AG04450 (cell line): ENCODE measurements at regions not wholly inside any gene's neighbourhood (a gene's known extent, or its start where the extent isn't known, plus 50 kb on each side); places are given as distances from the start of the nearest gene placed in this dataset.

ENCODE experiments used
- CTCF ChIA-PET: fragments of 300-600, 350-600 bp; formaldehyde crosslinking; extraction: SDS; loops from one replicate; lab custom pipeline; 2022; ENCODE audit warnings: antibody characterized with exemption, inconsistent platforms; lab: Charles Lee
- POLR2A ChIA-PET: fragments of 350-600 bp; formaldehyde crosslinking; extraction: SDS; loops from one replicate; lab custom pipeline; 2021; ENCODE audit warnings: antibody characterized with exemption, inconsistent platforms; lab: Yijun Ruan, JAX
- DNase-seq: peaks from one replicate; pipeline ENCODE4 v3.0.0-alpha.2; 2011; ENCODE audit warnings: low read depth, low spot score
- H3K27ac ChIP-seq: one replicate; pipeline ENCODE4 v1.5.1; 2012; ENCODE audit warnings: low read depth, low read length, control low read depth
- H3K27me3 ChIP-seq: one replicate; pipeline ENCODE4 v1.6.0; 2012; ENCODE audit warnings: low read length; ENCODE audit not compliant: control insufficient read depth, insufficient read depth
- H3K4me3 ChIP-seq: 2 replicates; pipeline ENCODE4 v1.5.1; 2011; ENCODE audit warnings: mild to moderate bottlenecking, low read depth, low read length, control low read depth
- H3K9me3 ChIP-seq: 2 replicates; pipeline ENCODE4 v1.5.1; 2012; ENCODE audit warnings: low read length; ENCODE audit not compliant: control insufficient read depth, insufficient read depth
- CTCF ChIP-seq: IDR thresholded peaks from 2 replicates; pipeline ENCODE4 v1.5.1; 2011; ENCODE audit warnings: low read depth, low read length, control low read depth, inconsistent platforms

GRCh38 chr16:59758848-59759247, 1024.7 kb upstream of the GOT2 start:
- DNase-seq: no peak
- ChIA-PET POLR2A (no interaction called here), CTCF (no interaction called here)
- no peaks in the 10 kb centered on the region for H3K27me3 ChIP-seq
- no peak overlapping the region for H3K27ac ChIP-seq
- no peak overlapping the region for H3K4me3 ChIP-seq
- H3K9me3 ChIP-seq: no peaks in the 10 kb centered on the region
- TF ChIP-seq CTCF: no peak

- no peaks in the 10 kb centered on the region for H3K9me3 ChIP-seq
- no peak for DNase-seq
- CTCF ChIA-PET: no interaction called here
- POLR2A ChIA-PET: no interaction called here
- H3K27me3 ChIP-seq: no peaks in the 10 kb centered on the region
- H3K27ac ChIP-seq: no peak overlapping the region
- no peak overlapping the region for H3K4me3 ChIP-seq
- no peak for TF ChIP-seq CTCF
Observed at GRCh38 chr16:59754854-59755253, 1020.7 kb upstream of the GOT2 start.

DNA sequence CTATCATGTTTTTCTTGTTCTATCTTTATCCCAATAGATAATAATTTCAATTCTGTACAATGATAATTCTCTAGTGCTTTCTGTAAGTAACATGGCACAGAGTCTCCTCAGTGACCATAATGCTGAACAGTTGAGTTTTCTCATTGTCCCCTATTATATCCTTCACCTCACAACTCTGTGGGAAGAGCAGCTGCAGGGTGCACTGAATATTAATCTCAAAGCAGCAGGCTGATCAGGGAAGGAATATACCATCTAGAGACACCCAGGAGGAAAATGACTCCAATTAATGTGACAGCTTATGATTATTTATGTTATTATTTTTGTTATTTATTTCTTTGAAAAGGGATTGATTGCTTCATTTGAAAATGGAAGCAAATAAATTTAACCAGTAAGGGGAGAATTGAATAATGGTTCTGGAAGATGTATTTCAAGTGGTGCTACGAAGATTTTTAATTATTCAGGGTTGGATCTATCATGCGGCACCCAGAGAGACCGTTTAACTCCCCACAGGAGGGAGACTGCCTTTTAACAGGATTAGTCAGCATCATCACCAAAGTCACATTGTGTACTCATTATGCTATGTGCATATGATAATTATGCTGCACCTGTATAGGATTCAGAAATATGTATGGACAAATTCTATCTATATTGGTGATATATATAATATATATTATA, 1015.7 kb upstream of the GOT2 start:
- Histone ChIP-seq H3K27ac (no peak overlapping the region), H3K9me3 (no peaks in the 10 kb centered on the region), H3K4me3 (no peak overlapping the region), H3K27me3 (no peaks in the 10 kb centered on the region)
- TF ChIP-seq CTCF: no peak
- DNase-seq: no peak
- POLR2A ChIA-PET: no interaction called here
- CTCF ChIA-PET: no interaction called here

- Histone ChIP-seq H3K9me3 (no peaks in the 10 kb centered on the region), H3K27ac (no peak overlapping the region), H3K4me3 (no peak overlapping the region), H3K27me3 (no peaks in the 10 kb centered on the region)
- CTCF ChIA-PET: no interaction called here
- no peak for TF ChIP-seq CTCF
- POLR2A ChIA-PET: no interaction called here
- DNase-seq: no peak
Observed at GRCh38 chr16:59748531-59748930, 1014.4 kb upstream of the GOT2 start.

DNA sequence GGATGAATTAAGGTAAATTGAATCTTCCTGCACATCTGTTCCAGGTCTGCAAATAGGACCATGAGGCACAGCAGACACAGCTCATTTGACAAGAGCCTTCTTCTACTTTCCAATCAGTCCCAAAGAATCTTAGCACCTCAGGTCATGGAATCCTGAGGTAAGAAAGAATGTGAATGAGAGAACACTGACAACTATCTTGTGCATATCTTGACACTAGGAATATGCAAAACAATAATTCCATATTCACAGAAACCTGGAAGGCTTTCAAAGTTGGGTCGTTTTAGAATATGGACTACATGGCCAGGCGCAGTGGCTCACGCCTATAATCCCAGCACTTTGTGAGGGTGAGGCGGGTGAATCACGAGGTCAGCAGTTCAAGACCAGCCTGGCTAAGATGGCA, 1009.4 kb upstream of the GOT2 start:
- no peak overlapping the region for H3K4me3 ChIP-seq
- no peaks in the 10 kb centered on the region for H3K9me3 ChIP-seq
- TF ChIP-seq CTCF: no peak
- no peak overlapping the region for H3K27ac ChIP-seq
- H3K27me3 ChIP-seq: no peaks in the 10 kb centered on the region
- DNase-seq: no peak
- POLR2A ChIA-PET: no interaction called here
- CTCF ChIA-PET: no interaction called here
